Activated naive CD8-positive, alpha-beta T cell treated with anti-CD3 and anti-CD28 coated beads, Interleukin-2, amount 50 U/mL, for 16 hours (primary cell): ENCODE measurements at regions not wholly inside any gene's neighbourhood (a gene's known extent, or its start where the extent isn't known, plus 50 kb on each side); places are given as distances from the start of the nearest gene placed in this dataset.
"Not testable (repeated sequence)": the region's sequence is repeated elsewhere in the genome, so short reads cannot be mapped to it uniquely, and the experiment has no call there.

Experiments
- DNase-seq: peaks from one replicate; pipeline ENCODE4 v3.0.0-alpha.2; 2020; ENCODE audit warnings: low read depth, low spot score

- DNase-seq = no peak
Observed at GRCh38 chr10:131825150-131825848, 75.5 kb upstream of the PPP2R2D start.

- no peak for DNase-seq
Observed at GRCh38 chr10:131825960-131826650, 74.7 kb upstream of the PPP2R2D start.

DNA sequence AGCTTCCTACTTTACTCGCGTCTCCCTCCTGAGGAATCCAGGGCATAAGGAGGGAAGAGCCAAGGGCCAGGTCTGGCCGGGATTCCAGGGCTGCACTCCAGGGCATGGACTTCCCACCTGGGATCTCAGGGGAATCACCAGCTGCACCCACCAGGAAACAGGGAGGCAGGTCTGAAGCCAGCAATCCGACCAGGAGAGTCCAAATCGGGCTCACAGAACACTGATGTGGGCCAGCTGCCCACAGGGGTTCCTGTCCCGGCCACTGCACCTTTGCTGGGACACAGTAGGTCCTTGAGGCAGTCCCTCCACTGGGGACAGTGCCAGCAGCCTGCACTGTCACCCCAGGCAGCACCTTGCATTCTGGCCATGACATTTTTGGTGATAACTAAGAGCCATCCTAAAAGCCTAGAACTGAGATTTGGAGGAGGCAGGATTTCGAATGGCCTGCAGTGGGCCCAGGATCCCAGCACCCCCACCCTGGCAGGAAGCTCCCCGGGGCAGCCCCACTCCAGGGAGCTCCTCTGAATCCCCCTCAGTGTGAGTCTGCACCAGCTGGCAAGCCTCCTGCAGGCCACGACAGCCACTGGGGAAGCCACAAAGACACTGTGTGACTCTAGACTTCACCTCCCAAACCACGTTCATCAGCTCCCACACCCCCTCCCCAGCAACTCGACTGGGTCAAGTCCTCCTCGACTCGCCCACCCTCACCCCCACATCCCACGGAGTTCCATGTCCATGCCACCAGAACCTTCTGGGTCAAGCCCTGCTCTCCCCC, 71.5 kb upstream of the PPP2R2D start:
- no peak for DNase-seq

- no peak for DNase-seq
Observed at GRCh38 chr10:131830446-131831130, 70.2 kb upstream of the PPP2R2D start.

DNA sequence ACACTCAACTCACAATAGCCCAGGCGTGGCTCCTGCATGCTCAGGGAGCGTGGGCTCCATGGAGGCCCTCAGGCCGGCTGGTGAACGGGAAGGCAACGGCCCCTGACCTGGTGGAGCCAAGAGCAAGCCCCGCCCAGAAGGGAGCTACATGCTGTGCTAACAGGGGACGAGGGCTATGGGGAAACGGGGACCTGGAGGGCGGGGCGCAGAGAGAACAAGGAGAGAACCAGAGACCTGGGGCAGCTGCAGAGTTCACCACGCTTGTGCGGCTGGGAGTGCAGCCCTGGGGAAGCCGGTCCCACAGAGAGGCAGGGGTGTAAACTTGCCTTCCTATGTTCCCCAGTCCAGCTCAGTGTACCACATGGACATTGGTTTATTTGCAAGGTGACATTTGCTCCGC, 69.2 kb upstream of the PPP2R2D start:
- no peak for DNase-seq

DNA sequence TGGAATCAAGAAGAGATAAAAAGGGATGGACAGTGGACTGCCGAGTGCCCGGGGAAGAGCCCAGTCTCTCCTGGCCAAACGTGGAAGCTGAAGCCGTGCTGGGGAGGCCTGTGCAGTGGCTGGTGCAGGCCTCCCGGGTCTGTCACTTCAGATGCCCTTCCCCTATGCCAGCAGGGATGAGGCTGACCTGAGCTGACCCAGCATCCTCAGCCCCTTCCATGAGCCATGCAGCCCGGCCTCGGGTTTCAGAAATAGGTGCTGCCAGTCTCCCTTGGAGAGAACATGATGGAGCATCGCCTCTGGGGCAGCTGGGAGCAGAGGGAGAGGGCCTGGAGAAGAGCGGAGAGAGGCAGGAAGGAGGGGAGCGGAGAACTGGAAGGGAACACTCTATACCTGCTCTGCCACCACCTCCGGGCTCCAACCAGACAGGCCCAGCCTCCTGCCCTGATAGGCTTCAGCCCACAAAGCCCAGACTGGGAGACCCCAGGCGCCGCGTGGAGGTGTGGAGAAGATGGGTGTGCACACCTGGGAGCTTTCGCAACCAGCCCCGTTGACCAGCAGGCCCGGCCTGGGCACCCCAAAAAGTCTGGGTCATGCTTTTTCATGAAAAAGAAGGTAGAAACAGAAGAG, 68.6 kb upstream of the PPP2R2D start:
- DNase-seq = no peak

- DNase-seq = no peak
Observed at GRCh38 chr10:131833013-131833412, 67.8 kb upstream of the PPP2R2D start.

DNA sequence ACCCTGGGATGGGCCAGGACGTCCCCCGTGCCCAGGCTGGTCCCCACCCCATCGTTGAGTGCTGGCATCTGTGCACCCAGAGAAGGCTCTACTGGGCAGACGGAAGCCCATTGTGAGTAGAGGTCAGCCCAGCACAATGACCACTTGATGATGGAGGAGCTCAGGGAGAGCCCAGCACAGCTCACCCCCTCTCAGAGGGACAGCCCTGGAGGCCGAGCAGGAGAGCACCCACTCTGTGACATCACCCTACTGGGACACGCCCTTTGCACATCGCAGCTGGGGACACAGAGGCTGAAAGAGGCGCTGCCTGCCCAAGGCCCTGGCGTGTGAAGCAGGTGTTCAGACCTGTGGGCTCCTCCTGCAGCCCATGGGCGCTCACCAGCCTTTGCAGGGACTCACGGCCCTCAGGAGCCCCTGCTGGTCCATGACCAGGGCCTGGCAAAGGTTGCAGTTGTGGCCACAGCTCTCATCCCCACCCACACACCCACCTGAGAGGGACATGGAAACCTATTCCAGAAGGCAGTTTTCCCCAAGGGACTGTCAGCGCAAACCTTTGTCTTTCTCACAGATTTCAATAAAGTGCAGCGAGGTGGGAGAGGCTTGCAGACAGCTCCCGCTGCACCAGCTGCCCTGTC, 67.2 kb upstream of the PPP2R2D start:
- DNase-seq = no peak

DNA sequence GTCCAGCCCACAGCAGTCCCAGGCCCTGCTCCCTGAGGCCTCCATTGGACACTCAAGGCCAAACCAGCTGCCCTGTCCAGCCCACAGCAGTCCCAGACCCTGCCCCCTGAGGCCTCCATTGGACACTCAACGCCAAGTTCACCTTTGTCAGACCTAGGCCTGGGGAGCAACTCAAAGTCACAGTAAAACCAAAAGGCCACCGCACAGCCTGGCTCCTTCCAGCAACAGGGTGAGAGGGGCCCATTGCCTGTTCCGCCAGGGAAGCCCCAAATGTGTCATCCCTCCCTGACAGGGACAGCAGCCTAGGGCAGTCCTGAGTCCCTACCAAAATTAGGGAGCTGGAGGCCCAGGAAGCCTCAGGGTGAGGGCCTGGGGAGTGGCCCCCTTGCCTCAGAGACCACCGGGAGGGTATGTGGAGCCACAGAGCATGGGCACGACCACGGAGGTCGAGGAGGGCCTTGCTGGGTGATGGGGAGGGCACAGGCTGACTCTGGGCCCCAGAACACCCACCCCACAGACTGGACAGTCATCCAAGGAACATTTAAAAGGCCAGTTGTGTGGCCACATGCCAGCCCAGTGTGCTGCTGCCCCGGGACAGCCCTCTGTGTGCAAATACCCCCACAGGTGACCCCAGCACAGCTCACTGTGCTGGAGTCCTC, 66.5 kb upstream of the PPP2R2D start:
- DNase-seq = no peak

GRCh38 chr10:131838966-131839742, 61.7 kb upstream of the PPP2R2D start:
- DNase-seq = no peak

- not testable (repeated sequence) for DNase-seq
Observed at GRCh38 chr10:131839880-131840787, 60.7 kb upstream of the PPP2R2D start.

- no peak for DNase-seq
Observed at GRCh38 chr10:131840788-131841118, 60.1 kb upstream of the PPP2R2D start.

DNA sequence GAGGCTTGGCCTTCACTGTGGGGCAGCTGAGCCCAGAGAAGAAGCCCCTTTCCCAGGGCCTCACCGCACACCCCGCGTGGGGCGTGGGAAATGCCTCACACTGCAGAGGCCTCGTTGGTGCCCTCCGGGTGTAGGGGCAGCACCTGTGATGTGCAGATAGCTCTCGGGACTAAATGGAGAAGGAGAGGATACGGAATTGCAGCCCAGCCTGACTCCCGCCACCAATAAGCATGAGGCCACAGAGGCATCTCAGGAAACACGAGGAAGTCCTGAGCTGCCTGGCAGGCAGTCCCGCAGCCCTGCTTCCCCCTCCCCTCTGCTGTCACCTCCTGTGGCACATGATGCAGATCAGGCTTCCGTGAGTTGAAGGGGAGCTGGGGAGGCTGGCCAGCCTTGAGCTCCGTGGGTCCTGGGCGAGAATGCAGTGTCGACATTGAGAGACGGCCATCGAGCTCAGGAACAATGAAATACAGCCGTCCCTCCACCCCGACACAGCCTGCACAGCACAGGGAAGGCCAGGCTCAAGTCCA, 59.6 kb upstream of the PPP2R2D start:
- no peak for DNase-seq

DNA sequence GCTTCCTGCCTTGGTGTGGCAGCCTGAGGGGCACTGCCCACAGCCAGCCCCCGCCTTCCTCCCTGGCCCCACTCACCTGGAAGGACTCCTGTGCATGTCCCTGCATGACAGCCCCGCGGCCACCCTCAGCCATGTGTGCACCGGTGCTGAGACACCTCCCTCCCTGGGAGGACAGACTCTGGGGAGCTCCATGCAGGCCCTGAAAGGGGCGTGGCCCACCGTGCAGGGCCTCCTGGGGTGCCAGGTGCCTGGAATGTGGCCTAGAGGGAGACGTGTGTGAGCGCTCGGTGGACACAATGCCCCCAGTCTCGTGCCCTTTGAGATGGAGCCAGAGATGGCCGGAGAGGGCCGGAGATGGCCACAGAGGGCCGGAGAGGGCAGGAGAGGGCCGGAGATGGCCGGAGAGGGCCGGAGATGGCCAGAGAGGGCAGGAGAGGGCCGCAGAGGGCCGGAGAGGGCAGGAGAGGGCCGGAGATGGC, 59.1 kb upstream of the PPP2R2D start:
- no peak for DNase-seq

DNA sequence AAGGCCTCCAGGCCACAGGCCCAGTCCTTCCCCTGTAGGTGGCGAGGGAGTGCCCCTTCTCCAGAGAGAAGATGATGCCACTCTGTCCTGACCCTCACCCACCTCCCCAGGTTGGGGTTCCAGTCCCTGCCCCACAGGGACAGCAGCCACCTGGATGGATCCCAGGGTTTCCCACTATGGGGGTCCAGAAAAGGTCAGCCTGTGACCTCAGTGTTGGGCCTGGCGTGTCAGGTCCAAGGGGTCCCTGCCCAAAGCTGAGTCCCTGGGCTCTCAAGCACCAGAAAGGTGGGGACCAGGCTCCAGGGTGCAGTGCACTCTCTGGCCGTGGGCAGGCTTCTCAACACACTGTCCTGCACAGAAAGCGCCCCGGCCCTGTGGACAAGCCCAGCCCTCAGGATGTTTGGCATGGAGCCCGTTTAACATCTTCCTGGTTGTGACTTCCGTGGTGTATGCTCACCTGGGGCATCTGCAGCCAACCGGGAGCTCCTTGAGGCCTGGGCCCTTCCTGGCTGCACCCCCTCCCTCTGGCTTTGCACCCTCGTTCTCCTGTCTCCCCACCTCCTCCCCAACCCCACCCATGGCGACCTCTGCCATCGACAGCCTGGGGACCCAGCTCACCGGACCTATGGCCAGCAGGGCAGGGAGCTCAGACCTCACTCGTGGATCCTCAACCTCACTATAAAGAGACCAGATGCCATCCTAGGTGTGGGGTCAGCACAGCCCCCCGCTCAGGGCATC, 58.3 kb upstream of the PPP2R2D start:
- DNase-seq = no peak

DNA sequence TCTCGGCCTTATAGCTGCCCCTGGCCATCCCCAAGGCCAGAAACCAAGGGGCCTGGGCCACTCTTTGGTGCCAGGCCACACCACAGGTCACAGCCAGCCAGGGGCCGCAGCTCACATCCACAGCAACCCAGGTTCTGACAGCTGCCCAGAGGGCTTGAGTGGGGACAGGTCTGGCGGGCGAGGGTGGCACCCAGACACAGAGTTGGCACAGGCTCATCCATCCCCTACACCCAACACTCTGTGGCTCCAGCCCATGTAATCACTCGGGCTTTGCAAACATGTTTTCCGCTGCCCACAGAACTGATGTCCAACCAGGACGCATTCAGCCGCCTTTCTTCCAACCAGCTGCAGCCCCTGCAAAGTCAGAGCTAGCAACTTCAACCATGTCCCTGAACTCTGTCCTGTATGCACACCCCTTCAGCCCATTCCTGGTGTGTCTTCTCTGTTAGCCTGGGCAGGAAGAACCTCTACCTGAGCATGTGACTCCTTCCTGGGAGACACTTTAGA, 57.7 kb upstream of the PPP2R2D start:
- DNase-seq = no peak

- no peak for DNase-seq
Observed at GRCh38 chr10:131843881-131844284, 56.9 kb upstream of the PPP2R2D start.
